ENCODE measurements at regions not wholly inside any gene's neighbourhood (a gene's known extent, or its start where the extent isn't known, plus 50 kb on each side); places are given as distances from the start of the nearest gene placed in this dataset.

- TF ChIP-seq CHD7 (IDR thresholded peaks at IDR 0.05; ENCODE audit: insufficient replicate concordance, low read length), result no peak
- TF ChIP-seq KDM1A (IDR thresholded peaks at IDR 0.05; ENCODE audit: borderline replicate concordance, low read length), result no peak
- TF ChIP-seq KDM4A (IDR thresholded peaks at IDR 0.05; ENCODE audit: low read depth, low read length, severe bottlenecking), result no peak
- no peak for TF ChIP-seq CBX8 (IDR thresholded peaks at IDR 0.05; ENCODE audit: borderline replicate concordance, low read depth, low read length)
- no peak for TF ChIP-seq RFX5 (IDR thresholded peaks at IDR 0.05; ENCODE audit: borderline replicate concordance, low read depth, low read length)
- no peak for TF ChIP-seq SP2 (IDR thresholded peaks at IDR 0.05; ENCODE audit: low read length)
- no peak for TF ChIP-seq ZNF274 (IDR thresholded peaks at IDR 0.05; ENCODE audit: borderline replicate concordance, extremely low read depth, low read length)
- no peak for TF ChIP-seq TBP (IDR thresholded peaks at IDR 0.05; ENCODE audit: low read depth, low read length)
- no peak for TF ChIP-seq PHF8 (conservative IDR thresholded peaks at IDR 0.05; ENCODE audit: low read depth, low read length)
- no peak for TF ChIP-seq GABPA (IDR thresholded peaks at IDR 0.05; ENCODE audit: borderline replicate concordance, insufficient read depth, low read length)
These were observed 54.9 kb upstream of the CASZ1 start (continued) for GRCh38 chr1:10851024-10852013.

Measured in H1 (cell line).